ENCODE measurements at regions not wholly inside any gene's neighbourhood (a gene's known extent, or its start where the extent isn't known, plus 50 kb on each side); places are given as distances from the start of the nearest gene placed in this dataset.

DNA sequence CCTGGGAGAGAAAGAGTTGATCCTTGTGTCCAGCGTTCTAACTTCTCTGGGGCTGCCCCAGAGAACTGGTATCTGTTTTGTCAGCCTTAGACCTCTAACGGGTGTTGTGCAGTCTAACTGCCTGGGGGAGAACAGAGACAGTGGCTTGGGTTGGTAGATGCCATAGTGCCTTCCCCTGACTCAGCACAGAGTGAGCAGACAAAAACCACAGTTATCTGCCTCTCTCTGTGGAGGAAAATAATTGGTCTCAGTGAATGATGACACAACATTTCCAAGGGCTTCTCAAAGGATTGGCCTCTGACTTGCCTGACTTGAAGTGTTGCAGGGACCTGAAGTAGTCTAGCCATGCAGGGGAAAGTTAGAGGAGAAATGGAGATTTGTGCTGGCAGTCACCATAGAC lies 226.2 kb upstream of the MAN1A1 start:
- Histone ChIP-seq H3K4me3 (no peak overlapping the region), H3K27ac (no peak overlapping the region), H3K9me3 (no peaks in the 10 kb centered on the region), H3K27me3 (no peaks in the 10 kb centered on the region), H3K4me1 (no peaks in the 10 kb centered on the region), H3K36me3 (replicated peaks in 1 of 2; ENCODE audit: insufficient read depth in 1 of 2, low read depth in 2 of 2) (no peaks in the 10 kb centered on the region)
- ATAC-seq (no peak), DNase-seq (no peak)
- TF ChIP-seq, protein P1, sequence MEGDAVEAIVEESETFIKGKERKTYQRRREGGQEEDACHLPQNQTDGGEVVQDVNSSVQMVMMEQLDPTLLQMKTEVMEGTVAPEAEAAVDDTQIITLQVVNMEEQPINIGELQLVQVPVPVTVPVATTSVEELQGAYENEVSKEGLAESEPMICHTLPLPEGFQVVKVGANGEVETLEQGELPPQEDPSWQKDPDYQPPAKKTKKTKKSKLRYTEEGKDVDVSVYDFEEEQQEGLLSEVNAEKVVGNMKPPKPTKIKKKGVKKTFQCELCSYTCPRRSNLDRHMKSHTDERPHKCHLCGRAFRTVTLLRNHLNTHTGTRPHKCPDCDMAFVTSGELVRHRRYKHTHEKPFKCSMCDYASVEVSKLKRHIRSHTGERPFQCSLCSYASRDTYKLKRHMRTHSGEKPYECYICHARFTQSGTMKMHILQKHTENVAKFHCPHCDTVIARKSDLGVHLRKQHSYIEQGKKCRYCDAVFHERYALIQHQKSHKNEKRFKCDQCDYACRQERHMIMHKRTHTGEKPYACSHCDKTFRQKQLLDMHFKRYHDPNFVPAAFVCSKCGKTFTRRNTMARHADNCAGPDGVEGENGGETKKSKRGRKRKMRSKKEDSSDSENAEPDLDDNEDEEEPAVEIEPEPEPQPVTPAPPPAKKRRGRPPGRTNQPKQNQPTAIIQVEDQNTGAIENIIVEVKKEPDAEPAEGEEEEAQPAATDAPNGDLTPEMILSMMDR (IDR thresholded peaks at IDR 0.05) = no peak
- TF ChIP-seq POLR2A (IDR thresholded peaks at IDR 0.05) = no peak
- intact Hi-C loops (cut with DNase I) = no loop called here
- WGBS, 2 donors = 86 to 96% methylated on average over 2 of the region's 2 CpGs

DNA sequence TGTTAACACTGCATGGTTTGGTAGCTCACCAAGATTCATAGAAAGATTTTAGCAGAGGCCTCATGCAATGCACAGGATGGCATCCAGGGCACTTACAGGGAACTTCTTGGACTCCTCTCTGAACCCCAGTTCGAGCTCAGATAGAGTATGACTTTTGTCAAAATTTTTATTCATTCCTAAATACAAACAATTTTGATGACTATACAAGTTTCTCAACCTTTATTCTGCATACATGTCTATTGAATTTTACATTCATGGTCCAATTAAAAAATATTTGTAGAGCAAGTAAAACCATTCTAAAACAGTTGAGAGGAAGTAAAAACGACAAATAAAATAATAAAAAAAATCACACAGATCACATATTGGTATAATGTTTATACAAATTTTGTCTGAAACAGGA lies 219.0 kb upstream of the MAN1A1 start:
- no peak overlapping the region for H3K4me3 ChIP-seq
- ATAC-seq = no peak
- H3K27ac ChIP-seq = no peak overlapping the region
- no peaks in the 10 kb centered on the region for H3K4me1 ChIP-seq
- TF ChIP-seq, protein P1 (IDR thresholded peaks at IDR 0.05) = no peak
- TF ChIP-seq POLR2A (IDR thresholded peaks at IDR 0.05) = no peak
- intact Hi-C loops (cut with DNase I) = no loop called here
- H3K9me3 ChIP-seq = no peaks in the 10 kb centered on the region
- no peak for DNase-seq
- H3K27me3 ChIP-seq = no peaks in the 10 kb centered on the region
- no peaks in the 10 kb centered on the region for H3K36me3 ChIP-seq (replicated peaks in 1 of 2; ENCODE audit: insufficient read depth in 1 of 2, low read depth in 2 of 2)
- 82% methylated on average over 2 of the region's 2 CpGs for WGBS, 2 donors

DNA sequence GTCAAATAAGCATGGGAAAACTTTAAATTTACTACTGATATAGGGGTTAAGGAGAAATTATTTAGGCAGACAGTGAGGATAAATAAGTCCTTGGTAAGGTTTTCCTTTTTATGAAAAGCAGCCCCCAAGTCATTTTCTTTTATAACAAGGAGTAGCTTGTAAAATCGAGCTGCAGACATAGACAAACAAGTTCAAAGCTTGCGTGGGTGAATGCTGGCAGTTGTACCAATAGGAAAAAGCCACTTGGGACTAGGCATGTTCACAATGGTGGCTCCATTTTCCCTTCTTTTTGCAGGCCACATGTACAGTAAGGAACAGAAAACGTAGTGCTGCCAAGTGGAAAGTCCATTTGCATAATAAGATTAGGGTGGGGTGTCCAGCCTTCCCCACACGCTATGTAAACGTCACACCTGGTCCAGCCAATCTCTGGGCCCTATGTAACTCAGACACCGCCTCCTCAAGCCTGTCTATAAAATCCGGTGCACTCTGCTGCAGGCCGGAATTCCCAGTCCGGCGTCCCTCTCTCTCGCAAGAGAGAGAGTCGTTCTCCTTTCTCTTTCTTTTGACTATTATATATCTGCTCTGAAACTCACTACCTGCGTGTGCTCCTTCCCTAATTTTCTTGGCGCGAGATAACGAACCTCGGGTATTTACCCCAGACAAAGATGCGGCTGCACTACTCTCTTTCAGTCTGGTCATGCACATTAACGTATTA lies 217.1 kb upstream of the MAN1A1 start:
- H3K36me3 ChIP-seq (replicated peaks in 1 of 2; ENCODE audit: insufficient read depth in 1 of 2, low read depth in 2 of 2) = no peaks in the 10 kb centered on the region
- H3K27ac ChIP-seq = no peak overlapping the region
- intact Hi-C loops (cut with DNase I) = no loop called here
- DNase-seq = no peak
- H3K4me1 ChIP-seq = no peaks in the 10 kb centered on the region
- ATAC-seq = no peak
- no peaks in the 10 kb centered on the region for H3K9me3 ChIP-seq
- TF ChIP-seq, protein P1 (IDR thresholded peaks at IDR 0.05) = no peak
- no peak for TF ChIP-seq POLR2A (IDR thresholded peaks at IDR 0.05)
- H3K4me3 ChIP-seq = no peak overlapping the region
- WGBS, 2 donors = 94% methylated on average over 19 of the region's 19 CpGs
- H3K27me3 ChIP-seq = no peaks in the 10 kb centered on the region

DNA sequence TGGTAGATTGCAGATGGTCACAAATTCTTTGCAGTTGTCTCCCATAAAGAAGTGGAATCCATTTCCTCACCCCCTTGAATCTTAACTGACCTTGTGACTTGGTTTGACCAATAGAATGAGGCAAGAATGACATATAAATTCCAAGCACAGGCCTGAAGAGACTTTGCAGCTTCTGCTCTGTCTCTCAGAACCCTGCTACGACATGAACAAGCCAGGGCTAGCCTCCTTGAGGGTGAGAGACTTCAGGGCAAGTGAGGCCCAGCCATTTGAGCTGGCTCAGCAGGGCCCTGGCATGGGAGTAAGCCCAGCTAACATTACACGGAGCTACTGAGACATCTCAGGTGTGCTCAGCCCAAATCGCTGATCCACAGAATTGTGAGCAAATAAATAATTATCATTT lies 216.3 kb upstream of the MAN1A1 start:
- intact Hi-C loops (cut with DNase I) = no loop called here
- TF ChIP-seq POLR2A (IDR thresholded peaks at IDR 0.05) = no peak
- TF ChIP-seq, protein P1 (IDR thresholded peaks at IDR 0.05) = no peak
- DNase-seq = no peak
- WGBS, 2 donors = 90% methylated on average over 3 of the region's 3 CpGs
- no peaks in the 10 kb centered on the region for H3K27me3 ChIP-seq
- H3K27ac ChIP-seq = no peak overlapping the region
- H3K4me1 ChIP-seq = no peaks in the 10 kb centered on the region
- H3K9me3 ChIP-seq = no peaks in the 10 kb centered on the region
- no peak for ATAC-seq
- H3K36me3 ChIP-seq (replicated peaks in 1 of 2; ENCODE audit: insufficient read depth in 1 of 2, low read depth in 2 of 2) = no peaks in the 10 kb centered on the region
- no peak overlapping the region for H3K4me3 ChIP-seq

DNA sequence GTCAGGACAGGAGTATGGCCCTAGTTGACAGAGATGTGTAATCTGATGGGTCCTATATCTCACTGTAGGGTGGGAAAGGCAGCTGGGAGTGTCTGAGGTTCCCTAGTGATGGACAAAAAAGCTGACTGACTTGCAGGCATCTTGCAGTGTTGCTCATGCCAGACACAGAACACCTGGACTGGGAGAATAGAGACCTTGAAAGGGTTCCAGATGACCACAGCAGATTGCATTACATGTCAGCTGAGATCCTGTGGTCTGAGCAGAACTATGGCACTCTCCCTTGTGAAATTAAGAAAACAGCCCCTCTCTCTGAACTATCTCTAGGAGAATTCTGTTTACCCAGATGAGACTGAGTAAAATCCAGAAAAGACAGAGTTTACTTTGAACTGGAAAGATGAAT lies 212.6 kb upstream of the MAN1A1 start:
- Histone ChIP-seq H3K4me1 (no peaks in the 10 kb centered on the region), H3K9me3 (no peaks in the 10 kb centered on the region), H3K27ac (no peak overlapping the region), H3K4me3 (no peak overlapping the region), H3K27me3 (no peaks in the 10 kb centered on the region), H3K36me3 (replicated peaks in 1 of 2; ENCODE audit: insufficient read depth in 1 of 2, low read depth in 2 of 2) (no peaks in the 10 kb centered on the region)
- TF ChIP-seq POLR2A (IDR thresholded peaks at IDR 0.05) = no peak
- TF ChIP-seq, protein P1 (IDR thresholded peaks at IDR 0.05) = no peak
- no peak for DNase-seq
- no peak for ATAC-seq
- intact Hi-C loops (cut with DNase I) = no loop called here

Measured in body of pancreas (tissue), 4 donors.